ENCODE measurements at regions not wholly inside any gene's neighbourhood (a gene's known extent, or its start where the extent isn't known, plus 50 kb on each side); places are given as distances from the start of the nearest gene placed in this dataset.

- no peaks in the 10 kb centered on the region for H3K27me3 Mint-ChIP-seq
- H3K9me3 Mint-ChIP-seq: peaks cover 8% of the 10 kb centered on the region
- no peak overlapping the region for H3K27ac Mint-ChIP-seq
- H3K36me3 Mint-ChIP-seq: no peaks in the 10 kb centered on the region
- TF ChIP-seq CTCF (conservative IDR thresholded peaks at IDR 0.05): no peak
- no peak overlapping the region for H3K4me3 Mint-ChIP-seq
- H3K4me1 Mint-ChIP-seq (ENCODE audit: unreplicated experiment): no peaks in the 10 kb centered on the region
- no peak for DNase-seq (ENCODE audit: extremely low spot score, unreplicated experiment)
Measured at GRCh38 chr13:89790696-89791095, 1556.8 kb upstream of the MIR17HG start.

- Mint-ChIP-seq H3K36me3 (no peaks in the 10 kb centered on the region), H3K4me1 (ENCODE audit: unreplicated experiment) (no peaks in the 10 kb centered on the region), H3K9me3 (peaks cover 10% of the 10 kb centered on the region), H3K27ac (no peak overlapping the region), H3K4me3 (no peak overlapping the region), H3K27me3 (no peaks in the 10 kb centered on the region)
- no peak for TF ChIP-seq CTCF (conservative IDR thresholded peaks at IDR 0.05)
- no peak for DNase-seq (ENCODE audit: extremely low spot score, unreplicated experiment)
Measured at GRCh38 chr13:89791971-89792630, 1555.4 kb upstream of the MIR17HG start.

GRCh38 chr13:89796196-89796595 is 1551.3 kb upstream of the MIR17HG start:
- Mint-ChIP-seq H3K27ac (no peak overlapping the region), H3K4me1 (ENCODE audit: unreplicated experiment) (no peaks in the 10 kb centered on the region), H3K4me3 (no peak overlapping the region), H3K9me3 (peaks cover 10% of the 10 kb centered on the region), H3K36me3 (no peaks in the 10 kb centered on the region), H3K27me3 (no peaks in the 10 kb centered on the region)
- DNase-seq (ENCODE audit: extremely low spot score, unreplicated experiment): no peak
- TF ChIP-seq CTCF (conservative IDR thresholded peaks at IDR 0.05): no peak

- TF ChIP-seq CTCF (conservative IDR thresholded peaks at IDR 0.05): no peak
- Mint-ChIP-seq H3K4me1 (ENCODE audit: unreplicated experiment) (no peaks in the 10 kb centered on the region), H3K9me3 (no peaks in the 10 kb centered on the region), H3K27me3 (no peaks in the 10 kb centered on the region), H3K27ac (no peak overlapping the region), H3K36me3 (no peaks in the 10 kb centered on the region), H3K4me3 (no peak overlapping the region)
- no peak for DNase-seq (ENCODE audit: extremely low spot score, unreplicated experiment)
Measured at GRCh38 chr13:89803839-89804238, 1543.6 kb upstream of the MIR17HG start.

GRCh38 chr13:89806594-89806993 is 1540.9 kb upstream of the MIR17HG start:
- no peak overlapping the region for H3K27ac Mint-ChIP-seq
- H3K36me3 Mint-ChIP-seq: no peaks in the 10 kb centered on the region
- no peak for TF ChIP-seq CTCF (conservative IDR thresholded peaks at IDR 0.05)
- H3K9me3 Mint-ChIP-seq: no peaks in the 10 kb centered on the region
- no peak overlapping the region for H3K4me3 Mint-ChIP-seq
- DNase-seq (ENCODE audit: extremely low spot score, unreplicated experiment): no peak
- no peaks in the 10 kb centered on the region for H3K27me3 Mint-ChIP-seq
- H3K4me1 Mint-ChIP-seq (ENCODE audit: unreplicated experiment): no peaks in the 10 kb centered on the region

GRCh38 chr13:89812856-89813255 is 1534.6 kb upstream of the MIR17HG start:
- no peak for DNase-seq (ENCODE audit: extremely low spot score, unreplicated experiment)
- Mint-ChIP-seq H3K9me3 (peaks cover 10% of the 10 kb centered on the region), H3K27ac (no peak overlapping the region), H3K4me3 (no peak overlapping the region), H3K27me3 (no peaks in the 10 kb centered on the region), H3K4me1 (ENCODE audit: unreplicated experiment) (no peaks in the 10 kb centered on the region), H3K36me3 (peaks cover 6% of the 10 kb centered on the region)
- TF ChIP-seq CTCF (conservative IDR thresholded peaks at IDR 0.05): no peak

All from type B pancreatic cell (in vitro differentiated cells).